ENCODE measurements at regions not wholly inside any gene's neighbourhood (a gene's known extent, or its start where the extent isn't known, plus 50 kb on each side); places are given as distances from the start of the nearest gene placed in this dataset.
"Not testable (repeated sequence)": the region's sequence is repeated elsewhere in the genome, so short reads cannot be mapped to it uniquely, and the experiment has no call there.

DNA sequence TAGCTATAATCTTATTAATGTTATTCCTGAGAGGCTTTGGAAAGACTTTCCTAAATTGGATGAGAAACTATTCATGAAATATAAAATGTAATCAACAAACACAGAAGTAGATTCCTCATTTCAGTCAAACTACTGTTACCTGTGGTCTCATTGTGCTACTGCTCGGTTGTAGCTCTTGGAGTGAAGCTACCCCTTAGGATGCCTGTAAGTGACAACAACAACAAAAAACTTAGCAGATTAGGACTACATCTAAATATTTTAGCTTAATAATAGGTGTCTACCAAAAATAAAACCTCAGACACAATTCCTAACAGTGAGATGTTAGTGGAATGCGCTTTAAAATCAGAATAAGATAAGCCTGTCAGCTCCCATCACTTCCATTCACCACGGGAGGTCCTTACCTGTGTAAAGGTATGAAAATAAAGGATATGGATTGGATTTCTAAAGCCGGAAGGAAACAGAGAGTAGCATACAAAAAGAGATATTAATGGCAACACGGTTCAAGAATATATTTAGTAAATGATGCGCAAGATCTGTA is 369.2 kb downstream of the OSTF1 start:
- DNase-seq (ENCODE audit: low spot score) = no peak

DNA sequence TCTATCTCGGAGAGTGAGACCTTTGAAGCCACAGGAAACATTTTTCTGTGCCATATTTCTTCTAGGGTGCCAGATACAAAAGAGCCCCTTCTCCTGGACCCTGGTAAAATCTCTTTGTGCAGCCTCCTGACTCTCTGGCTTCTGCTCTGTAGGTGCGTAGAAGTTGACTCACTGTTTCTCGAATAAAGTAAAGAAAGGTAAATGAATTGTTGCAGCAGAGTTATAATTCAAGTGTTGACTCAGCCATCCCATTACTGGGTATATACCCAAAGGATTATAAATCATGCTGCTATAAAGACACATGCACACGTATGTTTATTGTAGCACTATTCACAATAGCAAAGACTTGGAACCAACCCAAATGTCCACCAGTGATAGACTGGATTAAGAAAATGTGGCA is 371.0 kb downstream of the OSTF1 start:
- not testable (repeated sequence) for DNase-seq (ENCODE audit: low spot score)

DNA sequence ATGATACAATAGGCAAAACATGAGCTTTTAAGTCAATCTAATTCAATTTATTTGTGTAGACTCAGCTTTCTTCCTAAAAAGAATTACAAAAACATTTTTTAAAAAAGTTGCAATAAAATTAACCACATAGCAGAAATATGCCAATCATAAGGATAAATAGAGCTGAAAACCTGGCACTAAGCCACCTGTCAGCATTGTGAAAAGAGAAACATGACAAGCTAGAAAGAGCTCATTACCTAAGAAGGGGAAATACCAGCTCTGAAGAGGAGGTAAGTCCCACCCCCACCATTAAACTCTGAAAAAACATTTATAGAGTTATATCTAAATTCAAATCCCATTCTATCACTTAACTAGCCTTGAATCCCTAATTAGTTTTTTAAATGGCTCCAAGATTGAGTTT is 372.9 kb downstream of the OSTF1 start:
- no peak for DNase-seq (ENCODE audit: low spot score)

DNA sequence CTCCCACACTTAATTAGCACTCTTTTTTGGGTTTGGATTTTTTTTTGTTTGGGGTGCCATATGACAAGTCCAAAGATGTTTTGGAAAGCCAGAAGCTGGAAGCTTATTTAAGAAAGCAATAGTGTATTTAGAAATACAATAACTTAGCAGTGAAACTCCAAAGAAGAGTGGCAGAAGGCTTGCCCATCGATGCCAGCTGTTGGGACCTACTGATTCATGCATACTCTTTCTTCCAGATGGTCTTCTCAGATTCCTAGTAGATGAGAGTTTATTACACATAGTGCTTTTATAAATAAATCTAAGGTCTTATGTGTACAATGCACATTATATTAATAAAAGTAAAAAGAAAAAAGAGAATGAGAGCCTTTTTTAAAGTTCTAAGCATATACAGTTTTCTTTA is 374.6 kb downstream of the OSTF1 start:
- no peak for DNase-seq (ENCODE audit: low spot score)

DNA sequence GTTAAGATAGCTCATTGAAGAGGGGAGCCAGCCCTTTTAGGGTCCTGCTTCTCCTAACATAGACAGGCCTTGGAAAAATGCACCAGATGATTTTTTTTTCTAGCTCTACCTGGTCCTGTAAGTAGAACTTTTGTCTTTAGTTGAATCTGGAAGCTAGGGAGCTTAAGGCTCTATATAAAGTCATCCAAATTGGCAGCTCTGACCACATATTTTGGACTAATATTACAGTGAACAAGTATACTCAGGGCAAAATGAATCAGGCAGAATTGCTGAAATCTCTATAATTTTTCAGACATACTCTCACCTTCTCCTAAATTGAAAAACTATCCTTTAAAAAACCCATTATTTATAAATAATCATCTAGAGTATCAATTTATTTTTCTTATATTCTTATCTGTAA is 375.6 kb downstream of the OSTF1 start:
- no peak for DNase-seq (ENCODE audit: low spot score)

DNA sequence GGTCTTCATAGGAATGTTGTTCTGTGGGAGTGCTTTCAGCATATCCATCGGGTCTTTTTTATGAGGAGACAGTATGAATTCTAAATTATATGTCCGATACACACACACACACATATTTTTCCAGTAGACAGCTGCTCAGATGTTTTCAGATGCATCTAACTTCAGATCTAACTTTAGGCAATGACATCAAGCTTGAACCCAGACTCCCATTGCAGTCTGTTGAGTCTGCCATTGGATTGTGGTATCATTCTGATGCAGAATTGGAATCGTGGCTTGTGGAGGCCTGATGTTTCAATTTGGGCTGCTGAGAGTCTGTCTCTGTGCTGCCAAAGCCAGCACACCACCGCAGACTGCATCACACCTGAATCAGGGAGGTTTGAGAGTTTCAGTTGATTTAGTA is 376.4 kb downstream of the OSTF1 start:
- no peak for DNase-seq (ENCODE audit: low spot score)

DNA sequence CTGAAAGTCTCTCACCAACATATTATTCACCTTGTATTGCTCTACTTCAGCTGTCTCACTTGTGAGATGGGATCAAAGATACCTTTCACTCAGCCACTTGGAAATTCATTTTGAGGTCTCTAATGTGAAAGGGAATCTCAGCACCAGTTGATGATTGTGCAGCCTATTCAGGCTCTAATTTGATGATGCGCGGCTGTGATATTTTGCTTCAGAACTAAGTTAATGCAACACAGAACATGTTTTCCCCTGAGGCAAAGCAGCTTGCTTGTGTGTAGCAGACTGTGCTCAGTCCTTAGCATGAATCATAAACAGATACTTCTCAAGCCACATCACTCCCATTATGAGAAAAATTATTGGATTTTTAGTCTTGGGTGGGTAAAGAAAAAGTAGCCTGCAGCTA is 378.8 kb downstream of the OSTF1 start:
- DNase-seq (ENCODE audit: low spot score) = no peak

DNA sequence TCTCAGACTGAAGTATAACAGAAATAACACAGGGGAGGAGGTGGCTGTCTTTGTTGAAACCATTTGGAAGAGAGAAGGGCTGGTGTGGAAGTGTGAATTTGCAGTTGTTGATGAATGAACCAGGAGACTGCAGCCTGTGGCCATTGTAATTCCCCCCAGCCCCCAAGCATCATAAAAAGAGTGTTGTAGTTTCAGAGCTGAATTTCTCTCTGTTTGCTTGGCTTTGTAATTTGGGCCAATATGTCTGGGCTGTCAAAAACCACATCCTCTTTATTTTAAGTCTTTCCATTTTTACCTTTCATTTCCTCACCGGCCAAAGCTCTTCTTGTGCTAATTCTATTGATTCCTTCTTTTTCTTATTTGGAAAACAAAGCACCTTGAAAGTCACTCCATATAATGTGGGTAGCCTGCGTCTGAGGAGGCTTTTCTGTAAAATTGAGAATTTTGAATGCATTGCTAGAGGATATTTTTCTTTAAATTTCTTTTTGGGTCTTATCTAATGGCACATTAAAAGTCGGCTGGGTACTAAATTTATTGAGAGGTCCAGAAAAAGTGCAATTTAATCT is 383.3 kb downstream of the OSTF1 start:
- DNase-seq (ENCODE audit: low spot score) = no peak

DNA sequence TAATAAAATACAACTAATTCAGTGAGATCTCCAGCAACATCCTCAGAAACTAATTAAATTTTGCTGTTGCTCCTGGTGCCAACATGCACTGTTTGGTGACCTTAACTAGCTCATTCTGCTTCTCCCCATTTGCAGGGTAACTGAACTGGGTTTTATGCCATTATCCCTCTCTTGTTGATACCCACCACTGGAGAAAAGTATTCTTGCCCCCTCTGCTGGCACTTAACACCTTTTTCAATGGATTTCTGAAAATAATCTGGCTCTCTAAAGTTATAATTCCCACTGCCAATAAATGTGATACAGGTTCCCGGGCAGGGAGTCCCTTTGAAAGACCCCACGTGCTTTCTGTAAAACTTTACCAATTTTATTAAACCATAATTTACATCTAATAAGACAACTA is 394.3 kb downstream of the OSTF1 start:
- DNase-seq (ENCODE audit: low spot score) = no peak

DNA sequence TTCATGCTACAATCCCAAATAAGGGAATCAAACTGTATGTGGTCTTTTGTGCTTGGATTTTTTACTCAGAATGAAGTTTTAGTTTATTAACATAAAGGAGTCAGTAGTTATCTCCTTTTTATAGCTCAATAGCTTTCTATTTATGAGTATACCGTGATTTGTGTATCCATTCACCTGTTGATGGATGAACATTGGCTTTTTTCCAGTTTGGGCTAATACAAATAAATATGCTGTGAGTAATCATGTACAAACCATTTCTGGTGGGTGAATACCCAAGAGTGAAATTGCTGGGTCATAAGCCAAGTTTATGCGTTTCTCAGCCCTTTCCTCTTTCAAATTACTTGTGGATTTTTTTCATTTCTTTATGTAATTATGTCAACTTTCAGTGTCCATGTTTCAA is 395.3 kb downstream of the OSTF1 start:
- DNase-seq (ENCODE audit: low spot score) = no peak

DNA sequence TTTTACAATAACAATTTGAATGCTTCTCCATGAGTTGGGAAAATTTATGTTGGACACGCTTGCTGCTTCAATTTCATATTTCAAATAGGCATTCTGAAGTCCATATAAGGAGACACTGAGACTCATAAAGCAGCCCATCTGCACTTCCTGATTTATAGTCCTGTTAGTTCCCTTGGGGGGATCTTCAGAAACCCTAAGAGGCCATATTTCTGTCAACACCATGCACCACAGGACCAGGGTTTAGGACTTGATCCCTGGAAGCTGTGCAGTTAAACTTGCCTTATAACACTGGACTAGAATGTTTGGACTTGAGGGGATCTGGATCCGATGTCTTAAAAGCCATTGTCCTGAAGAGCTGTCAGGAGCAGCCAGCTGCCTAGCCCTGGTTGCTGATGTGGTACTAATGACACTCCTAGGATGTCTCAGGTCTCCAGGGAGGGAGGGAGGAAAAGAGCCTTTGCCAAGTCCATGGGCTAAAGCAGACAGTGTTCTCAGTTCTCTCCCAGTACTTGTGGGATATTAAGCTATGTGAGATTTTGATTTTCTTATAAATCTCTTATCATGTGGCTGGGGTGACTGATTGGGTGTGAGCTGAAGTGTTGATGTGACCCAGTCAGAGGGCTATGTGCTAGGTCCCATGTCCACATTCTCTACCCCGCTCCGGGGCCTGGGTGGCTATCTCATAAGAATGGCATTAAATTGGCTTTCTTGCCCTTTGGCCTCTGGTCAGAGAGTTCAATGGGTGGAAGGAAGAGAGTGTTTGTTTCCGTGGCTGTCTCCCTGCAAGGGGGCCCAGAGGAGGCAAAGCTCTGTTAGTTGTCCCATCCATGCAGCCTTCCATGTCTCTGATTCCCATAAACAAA is 399.8 kb downstream of the OSTF1 start:
- no peak for DNase-seq (ENCODE audit: low spot score)

DNA sequence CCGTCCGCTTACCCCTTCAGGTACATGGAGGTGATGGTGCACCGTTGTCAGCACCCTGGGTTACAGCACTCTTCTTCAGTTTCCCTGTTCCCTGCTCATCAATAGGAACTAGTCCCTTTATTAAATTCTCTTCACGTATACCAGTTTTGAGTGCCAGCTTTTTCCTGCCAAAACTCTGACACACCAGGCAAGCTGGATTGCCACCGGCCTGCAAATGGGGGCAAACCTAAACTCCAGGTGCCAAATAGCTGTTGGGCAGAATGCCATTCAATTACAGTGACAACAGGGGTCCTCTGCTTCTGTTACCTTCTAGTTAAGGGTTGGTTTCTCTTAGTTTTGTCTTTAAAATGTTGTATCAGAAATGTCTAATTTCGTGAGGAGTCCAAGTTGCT is 400.4 kb downstream of the OSTF1 start:
- DNase-seq (ENCODE audit: low spot score) = no peak

DNA sequence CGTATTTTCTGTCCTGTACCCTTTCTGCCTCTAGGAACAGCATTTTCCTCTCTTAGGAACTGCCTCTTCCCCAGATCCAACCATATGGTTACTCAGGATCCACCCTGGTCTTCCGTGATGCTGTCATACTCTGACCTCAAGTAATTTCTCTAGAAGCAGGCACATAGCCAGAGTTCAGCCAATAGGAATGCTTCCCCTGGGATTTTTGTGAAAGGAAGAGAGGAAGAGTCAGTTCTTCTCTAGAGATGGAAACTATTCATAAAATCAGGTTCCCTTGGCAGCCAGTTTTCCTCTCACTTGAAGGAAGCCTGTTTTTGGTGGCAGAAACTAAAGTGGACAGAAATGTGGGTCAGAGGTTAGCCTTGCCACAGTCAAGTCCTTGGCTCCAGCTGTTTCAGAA is 400.1 kb upstream of the PCSK5 start:
- no peak for DNase-seq (ENCODE audit: low spot score)

DNA sequence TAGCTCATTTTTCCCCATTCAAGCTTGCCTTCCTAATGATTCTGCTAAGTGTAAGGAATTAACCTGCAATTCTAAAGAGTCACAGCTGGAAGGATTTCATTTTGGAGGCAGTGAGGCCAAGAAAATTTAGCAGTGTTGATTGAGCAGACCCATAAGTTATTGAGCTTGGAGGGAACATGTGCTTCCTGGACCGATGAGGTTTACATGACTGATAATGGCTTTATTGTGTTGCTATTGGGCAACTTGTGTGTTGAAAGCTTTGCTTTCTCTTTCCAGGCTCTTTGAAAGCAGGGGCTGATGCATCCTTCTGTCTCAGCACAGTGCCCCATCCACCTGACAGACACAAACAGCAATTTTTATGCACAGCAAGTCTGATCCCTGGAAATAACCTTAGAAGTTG is 398.9 kb upstream of the PCSK5 start:
- no peak for DNase-seq (ENCODE audit: low spot score)

DNA sequence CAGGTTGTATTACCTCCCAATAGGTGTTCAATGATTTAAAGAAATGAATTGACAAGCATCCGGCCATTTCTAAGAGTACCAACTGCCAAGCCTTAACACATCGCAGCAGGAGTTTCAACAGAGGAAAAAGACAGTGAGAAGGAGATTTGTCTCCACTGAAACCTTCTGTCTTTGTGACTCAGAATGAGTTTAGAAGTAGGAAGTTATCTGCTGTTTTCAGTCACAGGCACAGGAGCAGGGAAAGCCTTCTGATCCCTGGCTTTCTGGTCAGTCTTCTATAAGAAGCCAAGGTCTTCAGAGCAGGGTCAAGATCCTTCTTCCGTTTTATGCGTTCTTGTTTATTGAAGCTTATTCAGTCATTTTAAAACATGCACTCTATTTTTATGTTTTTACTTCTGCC is 390.7 kb upstream of the PCSK5 start:
- no peak for DNase-seq (ENCODE audit: low spot score)

DNA sequence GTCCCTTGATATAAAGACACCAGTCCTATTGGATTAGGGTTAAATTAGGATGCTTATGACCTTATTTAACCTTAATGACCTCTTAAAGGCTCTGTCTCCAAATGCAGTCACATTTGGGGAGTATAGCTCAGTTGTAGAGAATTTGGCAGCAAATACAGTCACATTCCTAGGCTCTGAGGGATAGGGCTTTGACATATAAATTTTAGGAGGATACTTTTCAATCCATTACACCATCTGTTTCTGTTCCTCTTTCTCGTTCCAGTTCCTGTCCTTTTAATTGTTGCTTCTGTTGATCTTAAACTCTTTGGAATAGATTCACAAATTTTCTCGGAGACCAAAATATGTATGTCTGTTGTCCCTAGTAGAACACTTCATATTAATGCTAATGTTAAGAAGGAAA is 390.0 kb upstream of the PCSK5 start:
- no peak for DNase-seq (ENCODE audit: low spot score)

DNA sequence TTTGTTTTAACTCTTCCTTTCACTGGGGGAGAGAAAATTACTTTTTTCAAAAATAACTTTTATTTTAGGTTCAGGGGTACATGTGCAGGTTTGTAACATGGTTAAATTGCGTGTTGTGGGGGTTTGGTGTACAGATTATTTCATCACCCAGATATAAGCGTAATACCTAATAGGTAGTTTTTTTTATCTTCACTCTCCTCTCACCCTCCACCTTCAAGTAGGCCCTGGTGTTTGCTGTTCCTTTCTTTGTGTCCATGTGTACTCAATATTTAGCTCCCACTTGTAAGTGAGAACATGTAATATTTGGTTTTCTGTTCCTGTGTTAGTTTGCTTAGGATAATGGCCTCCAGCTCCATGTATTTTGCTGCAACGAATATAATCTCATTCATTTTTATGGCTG is 389.5 kb upstream of the PCSK5 start:
- DNase-seq (ENCODE audit: low spot score) = not testable (repeated sequence)

DNA sequence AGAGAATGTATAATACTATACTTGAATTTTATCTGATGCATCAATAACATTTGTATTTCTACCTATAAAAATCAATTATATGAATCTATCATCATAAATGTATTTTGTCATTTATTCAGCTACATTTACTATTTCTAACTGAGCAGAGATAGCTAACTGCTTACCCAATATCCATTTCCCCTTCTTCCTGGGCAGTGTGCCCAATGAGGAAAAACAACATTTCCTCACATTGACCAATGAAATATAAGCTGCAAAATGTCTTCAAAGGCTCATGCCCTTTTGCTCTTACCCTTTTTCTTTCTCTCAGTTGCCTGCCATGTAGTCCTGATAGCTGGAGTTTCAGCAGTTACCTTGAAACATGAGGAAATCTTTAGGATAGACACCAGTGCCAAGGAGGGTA is 385.8 kb upstream of the PCSK5 start:
- DNase-seq (ENCODE audit: low spot score) = no peak

DNA sequence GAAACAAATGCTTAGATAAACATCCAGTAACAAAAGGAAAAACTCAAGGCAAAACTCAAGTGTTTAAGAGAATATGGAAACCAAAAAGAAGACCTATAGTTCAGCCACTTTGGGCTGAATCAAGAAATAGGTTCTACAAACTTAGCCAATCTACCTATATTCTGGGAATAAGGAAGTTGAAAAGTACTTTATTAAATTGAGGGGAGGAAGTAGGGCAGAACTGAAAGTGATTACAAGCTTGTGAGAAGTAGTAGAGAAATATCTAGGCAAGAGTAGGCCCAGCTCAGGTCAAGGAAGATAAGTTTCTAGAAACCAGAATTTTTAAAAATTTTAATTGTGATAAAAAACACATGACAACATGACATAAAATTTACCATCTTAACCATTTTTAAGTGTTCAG is 384.8 kb upstream of the PCSK5 start:
- DNase-seq (ENCODE audit: low spot score) = no peak

DNA sequence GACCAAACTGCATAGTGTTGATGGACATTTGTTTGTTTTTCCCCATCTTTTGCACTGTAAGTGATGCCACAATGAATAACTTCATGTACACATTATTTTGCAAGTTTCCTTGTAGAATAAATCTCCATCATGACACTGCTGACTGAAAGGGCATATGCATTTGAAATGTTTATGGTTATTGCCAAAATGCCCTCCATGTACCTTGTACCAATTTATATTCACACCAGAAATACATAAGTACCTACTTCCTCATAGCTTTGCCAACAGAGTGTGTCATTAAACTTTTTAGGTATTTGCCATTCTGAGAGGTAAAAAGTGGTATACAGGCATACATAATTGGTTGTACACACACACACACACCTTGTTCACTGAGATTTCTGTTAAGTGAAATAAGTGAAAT is 361.0 kb upstream of the PCSK5 start:
- no peak for DNase-seq (ENCODE audit: low spot score)

DNA sequence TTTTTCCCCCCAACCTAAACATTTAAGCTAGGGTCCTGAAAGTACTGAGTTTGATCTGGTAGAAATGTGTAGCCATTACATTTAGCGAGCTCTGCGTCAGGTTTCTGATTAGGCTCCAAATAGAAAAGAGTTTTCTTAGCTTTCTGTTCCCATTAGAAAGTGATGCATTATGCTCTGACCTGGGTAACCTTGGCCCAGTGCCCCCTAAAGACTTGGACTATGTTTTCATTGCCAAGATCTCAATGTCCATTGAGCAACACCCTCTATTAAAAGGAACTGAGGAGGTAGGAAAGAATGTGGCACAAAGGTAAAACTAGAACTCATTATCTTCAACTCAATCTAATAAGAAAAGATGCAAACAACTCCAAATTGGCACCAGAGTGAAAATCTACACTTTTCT is 358.9 kb upstream of the PCSK5 start:
- DNase-seq (ENCODE audit: low spot score) = no peak

DNA sequence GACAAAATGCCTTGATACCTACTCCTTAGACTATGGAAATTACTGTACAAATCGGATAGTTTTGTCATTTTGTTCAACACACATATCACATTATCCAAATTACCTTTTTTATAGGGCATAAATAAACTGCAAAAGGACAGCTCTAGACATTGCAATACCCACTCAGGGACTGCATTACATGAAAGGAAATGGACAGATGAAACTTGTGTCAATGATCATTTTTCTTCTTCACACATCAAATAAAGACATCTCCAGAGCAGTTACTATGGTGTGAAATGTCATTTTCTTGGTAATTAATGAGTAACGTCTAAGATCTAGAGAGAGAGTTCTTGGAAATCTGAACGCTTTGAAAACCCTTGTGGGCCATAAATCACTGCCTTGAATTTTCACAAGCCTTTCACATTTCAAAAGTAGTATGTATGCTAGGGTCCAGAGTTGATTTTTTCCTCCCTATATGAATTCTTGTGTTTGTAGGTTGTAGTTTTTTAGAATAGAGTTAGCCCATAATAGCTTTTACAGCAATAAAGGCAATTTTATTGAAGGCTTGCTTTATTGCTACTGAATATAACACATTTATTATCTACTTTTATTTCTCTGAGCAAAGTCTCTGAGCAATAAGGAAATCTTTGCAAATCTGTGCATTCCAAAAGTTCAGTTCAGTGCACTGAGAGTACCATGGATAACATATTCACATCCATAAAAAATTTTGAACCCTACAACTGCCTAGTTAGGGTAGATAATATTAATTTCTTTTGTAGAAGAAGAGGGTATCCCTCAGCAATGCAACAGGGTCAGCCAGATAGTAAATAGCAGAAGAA is 358.0 kb upstream of the PCSK5 start:
- no peak for DNase-seq (ENCODE audit: low spot score)

DNA sequence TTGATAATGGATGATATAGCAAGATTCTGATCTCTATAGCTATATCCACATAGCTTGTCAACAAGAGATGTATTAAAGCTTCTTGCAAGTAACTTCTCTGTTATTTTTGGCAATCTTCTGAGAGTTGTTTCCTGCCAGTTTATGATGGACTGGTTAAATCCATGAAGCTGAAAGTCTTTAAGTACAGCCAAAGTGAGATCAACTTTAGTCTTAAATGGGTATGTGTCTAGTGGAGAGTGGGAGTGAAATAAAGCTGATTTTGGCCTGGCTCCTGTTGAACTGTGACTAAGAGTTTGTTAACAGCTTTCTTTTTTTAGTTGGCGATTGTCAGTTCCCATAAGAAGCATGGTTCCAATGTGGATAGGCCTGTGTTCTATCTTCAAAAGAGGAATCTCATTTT is 350.9 kb upstream of the PCSK5 start:
- no peak for DNase-seq (ENCODE audit: low spot score)

Data from CD4-positive, alpha-beta T cell treated with Interleukin-2 at 100 ng/mL for 4 hours (primary cell).